Caco-2 (cell line): ENCODE measurements at regions not wholly inside any gene's neighbourhood (a gene's known extent, or its start where the extent isn't known, plus 50 kb on each side); places are given as distances from the start of the nearest gene placed in this dataset.
A peak's percentile ranks its signal among the peaks of the same experiment; 100 is the strongest.

Source experiments
- BruUV-seq: library from RNA; stranded (reverse); fragments of 400-500 nt; replicated peaks from 2 replicates; lab custom pipeline; 2021; lab: Mats Ljungman, UMichigan
- CTCF ChIA-PET: fragments of 300-600 bp; sonication (Branson Sonifier 250); formaldehyde crosslinking; loops from one replicate; lab custom pipeline; 2022; ENCODE audit warnings: antibody characterized with exemption; lab: Charles Lee
- POLR2A ChIA-PET: fragments of 300-600 bp; sonication (Branson Sonifier 250); formaldehyde crosslinking; loops from one replicate; lab custom pipeline; 2022; ENCODE audit warnings: antibody characterized with exemption; lab: Charles Lee
- DNase-seq, 2 experiments: peaks; one replicate each; pipeline versions ENCODE4 v3.0.0 to v3.0.0-alpha.2; 2020 to 2022
- H3K27me3 ChIP-seq: replicated peaks from 2 replicates; pipeline ENCODE4 v1.6.0; 2011; ENCODE audit warnings: low read length; ENCODE audit not compliant: control insufficient read depth, insufficient read depth
- H3K36me3 ChIP-seq: 2 replicates; pipeline ENCODE4 v1.5.1; 2011; ENCODE audit warnings: low read length; ENCODE audit not compliant: control insufficient read depth, insufficient read depth
- H3K4me1 ChIP-seq: fragments of 250-450 bp; sonication (Bioruptor Pico); 2 replicates; pipeline ENCODE4 v1.5.1; 2020; ENCODE audit warnings: mild to moderate bottlenecking
- H3K4me3 ChIP-seq: 2 replicates; pipeline ENCODE4 v1.5.1; 2011; ENCODE audit warnings: low read depth, mild to moderate bottlenecking, control low read depth, low read length
- H3K9me3 ChIP-seq: fragments of 250-450 bp; sonication (Bioruptor Pico); 2 replicates; pipeline ENCODE4 v1.5.1; 2020; ENCODE audit warnings: mild to moderate bottlenecking, moderate library complexity
- H3K27ac Mint-ChIP-seq: one replicate; pipeline ENCODE4 v1.8.0; 2022; ENCODE audit warnings: mixed read lengths; ENCODE audit not compliant: unreplicated experiment
- H3K27me3 Mint-ChIP-seq: one replicate; pipeline ENCODE4 v1.8.0; 2022; ENCODE audit warnings: mixed read lengths; ENCODE audit not compliant: insufficient read depth, unreplicated experiment
- H3K36me3 Mint-ChIP-seq: one replicate; pipeline ENCODE4 v1.8.0; 2022; ENCODE audit warnings: mild to moderate bottlenecking, mixed read lengths; ENCODE audit not compliant: insufficient read depth, unreplicated experiment
- H3K4me1 Mint-ChIP-seq: one replicate; pipeline ENCODE4 v1.8.0; 2022; ENCODE audit warnings: low read depth, mixed read lengths; ENCODE audit not compliant: unreplicated experiment
- H3K4me3 Mint-ChIP-seq: one replicate; pipeline ENCODE4 v1.8.0; 2022; ENCODE audit warnings: mild to moderate bottlenecking, moderate library complexity, mixed read lengths; ENCODE audit not compliant: unreplicated experiment
- H3K9me3 Mint-ChIP-seq: one replicate; pipeline ENCODE4 v1.8.0; 2022; ENCODE audit warnings: mixed read lengths; ENCODE audit not compliant: unreplicated experiment
- intact Hi-C: fragments of 100-400 bp; cut with micrococcal nuclease; formaldehyde crosslinking; loops from one replicate; pipeline ENCODE4 v1.10.0; 2022; ENCODE audit not compliant: unreplicated experiment
- TF ChIP-seq, protein P1 (sequence below), 2 experiments: fragments of 200-600 bp in 1 of 2; IDR thresholded peaks; 1 replicate in 1 of 2; 2 replicates in 1 of 2; pipeline versions ENCODE4 v1.5.1 to v1.8.0; 2011 to 2022; ENCODE audit warnings: antibody characterized with exemption in 1 of 2, control low read depth in 1 of 2, inconsistent platforms in 1 of 2, low read depth in 1 of 2, low read length in 1 of 2, mild to moderate bottlenecking in 1 of 2, moderate library complexity in 1 of 2; ENCODE audit not compliant: insufficient read depth in 1 of 2, severe bottlenecking in 1 of 2, unreplicated experiment in 1 of 2

DNA sequence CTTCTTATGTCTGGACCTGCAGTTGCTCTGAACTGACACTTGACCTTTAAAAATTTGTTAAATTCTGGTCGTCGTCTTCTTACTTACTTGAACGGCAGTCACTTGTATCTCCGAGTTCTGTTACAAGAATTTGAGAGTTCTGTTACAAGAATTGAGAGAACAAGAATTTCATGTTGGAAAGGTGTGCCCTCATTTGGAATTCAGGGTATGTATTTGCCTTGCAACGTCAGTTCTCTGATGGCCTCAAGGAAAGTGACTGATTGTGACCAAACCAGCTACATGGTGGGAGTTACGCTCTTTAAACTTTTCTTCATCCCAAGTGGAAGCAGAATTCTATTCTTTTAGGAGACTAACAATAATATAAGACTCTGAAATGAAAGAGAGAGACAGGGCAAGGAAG is 320.0 kb upstream of the TRIB2 start:
- no peaks in the 10 kb centered on the region for H3K27me3 ChIP-seq
- POLR2A ChIA-PET = no interaction called here
- no peak for DNase-seq
- no peak overlapping the region for H3K4me3 Mint-ChIP-seq
- H3K9me3 Mint-ChIP-seq = peaks cover 2% of the 10 kb centered on the region
- peak overlapping the region; percentile 1 for H3K27ac Mint-ChIP-seq
- H3K27me3 Mint-ChIP-seq = peaks cover 6% of the 10 kb centered on the region
- no peak overlapping the region for H3K4me3 ChIP-seq
- TF ChIP-seq, protein P1, sequence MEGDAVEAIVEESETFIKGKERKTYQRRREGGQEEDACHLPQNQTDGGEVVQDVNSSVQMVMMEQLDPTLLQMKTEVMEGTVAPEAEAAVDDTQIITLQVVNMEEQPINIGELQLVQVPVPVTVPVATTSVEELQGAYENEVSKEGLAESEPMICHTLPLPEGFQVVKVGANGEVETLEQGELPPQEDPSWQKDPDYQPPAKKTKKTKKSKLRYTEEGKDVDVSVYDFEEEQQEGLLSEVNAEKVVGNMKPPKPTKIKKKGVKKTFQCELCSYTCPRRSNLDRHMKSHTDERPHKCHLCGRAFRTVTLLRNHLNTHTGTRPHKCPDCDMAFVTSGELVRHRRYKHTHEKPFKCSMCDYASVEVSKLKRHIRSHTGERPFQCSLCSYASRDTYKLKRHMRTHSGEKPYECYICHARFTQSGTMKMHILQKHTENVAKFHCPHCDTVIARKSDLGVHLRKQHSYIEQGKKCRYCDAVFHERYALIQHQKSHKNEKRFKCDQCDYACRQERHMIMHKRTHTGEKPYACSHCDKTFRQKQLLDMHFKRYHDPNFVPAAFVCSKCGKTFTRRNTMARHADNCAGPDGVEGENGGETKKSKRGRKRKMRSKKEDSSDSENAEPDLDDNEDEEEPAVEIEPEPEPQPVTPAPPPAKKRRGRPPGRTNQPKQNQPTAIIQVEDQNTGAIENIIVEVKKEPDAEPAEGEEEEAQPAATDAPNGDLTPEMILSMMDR (IDR thresholded peaks at IDR 0.05; ENCODE audit: insufficient read depth in 1 of 2, low read depth in 1 of 2, low read length in 1 of 2, severe bottlenecking in 1 of 2, unreplicated experiment in 1 of 2) = no peak
- H3K36me3 Mint-ChIP-seq = no peaks in the 10 kb centered on the region
- intact Hi-C loops = no loop called here
- H3K36me3 ChIP-seq = no peaks in the 10 kb centered on the region
- CTCF ChIA-PET = no interaction called here
- H3K4me1 Mint-ChIP-seq = peaks cover 6% of the 10 kb centered on the region
- 0 out of 2 replicates have a peak, but pooled peaks cover 4% of the 10 kb centered on the region for H3K4me1 ChIP-seq
- no peaks in the 10 kb centered on the region for H3K9me3 ChIP-seq
- BruUV-seq = no TSS peak

DNA sequence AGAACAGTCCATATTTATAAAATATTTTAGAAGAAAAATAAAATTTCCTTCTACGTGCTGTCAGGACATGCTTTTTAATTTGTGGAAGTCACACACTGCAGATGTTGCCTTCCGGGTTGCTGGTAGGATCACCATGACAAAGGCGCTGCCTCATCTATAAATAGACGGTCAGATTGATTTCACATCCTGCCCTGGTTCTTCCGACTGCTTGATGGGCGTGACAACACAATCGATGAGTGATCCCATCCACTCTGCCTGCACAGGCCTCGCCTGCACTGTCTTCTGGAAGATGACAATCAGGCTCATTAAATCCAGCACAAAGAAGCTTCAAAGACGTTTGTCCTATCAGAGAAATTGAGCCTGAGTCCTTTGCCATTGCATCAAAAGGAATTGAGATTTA is 318.9 kb upstream of the TRIB2 start:
- ChIA-PET POLR2A (no interaction called here), CTCF (no interaction called here)
- Histone ChIP-seq H3K9me3 (peaks cover 5% of the 10 kb centered on the region; the same call in 1 of the 2 replicates), H3K4me1 (0 out of 2 replicates have a peak, but pooled peaks cover 4% of the 10 kb centered on the region), H3K4me3 (no peak overlapping the region), H3K36me3 (no peaks in the 10 kb centered on the region), H3K27me3 (no peaks in the 10 kb centered on the region)
- TF ChIP-seq, protein P1 (IDR thresholded peaks at IDR 0.05; ENCODE audit: insufficient read depth in 1 of 2, low read depth in 1 of 2, low read length in 1 of 2, severe bottlenecking in 1 of 2, unreplicated experiment in 1 of 2) = no peak
- peaks cover 9% of the 10 kb centered on the region for H3K9me3 Mint-ChIP-seq
- DNase-seq = no peak
- no peaks in the 10 kb centered on the region for H3K36me3 Mint-ChIP-seq
- intact Hi-C loops = no loop called here
- H3K27ac Mint-ChIP-seq = no peak overlapping the region
- no TSS peak for BruUV-seq
- H3K27me3 Mint-ChIP-seq = peaks cover 6% of the 10 kb centered on the region
- peaks cover 6% of the 10 kb centered on the region for H3K4me1 Mint-ChIP-seq
- H3K4me3 Mint-ChIP-seq = no peak overlapping the region

DNA sequence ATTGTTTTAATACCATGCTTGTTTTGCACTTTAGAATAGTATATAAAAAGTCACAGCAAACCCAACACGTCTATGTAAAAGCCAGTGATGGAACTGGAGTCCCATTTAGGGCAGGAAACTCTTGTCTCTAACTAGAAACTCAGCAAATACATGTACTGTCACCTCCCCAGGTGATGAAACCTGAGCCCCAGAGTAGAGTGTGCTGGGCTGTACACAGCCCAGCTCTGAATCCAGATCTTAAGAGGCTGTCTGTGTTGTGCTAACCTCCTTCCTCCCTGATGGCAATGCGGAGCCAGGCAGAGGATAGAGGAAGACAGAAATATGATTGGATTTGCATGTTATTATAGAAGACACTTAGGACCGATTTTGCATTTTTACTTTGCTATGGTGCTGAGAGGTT is 317.5 kb upstream of the TRIB2 start:
- Mint-ChIP-seq H3K9me3 (peaks cover 23% of the 10 kb centered on the region), H3K4me1 (peaks cover 6% of the 10 kb centered on the region), H3K27ac (no peak overlapping the region), H3K4me3 (no peak overlapping the region), H3K27me3 (peaks cover 6% of the 10 kb centered on the region), H3K36me3 (no peaks in the 10 kb centered on the region)
- Histone ChIP-seq H3K4me1 (0 out of 2 replicates have a peak, but pooled peaks cover 4% of the 10 kb centered on the region), H3K27me3 (no peaks in the 10 kb centered on the region), H3K4me3 (no peak overlapping the region), H3K9me3 (peaks cover 10% of the 10 kb centered on the region; the same call in 1 of the 2 replicates), H3K36me3 (no peaks in the 10 kb centered on the region)
- intact Hi-C loops = no loop called here
- no peak for DNase-seq
- no TSS peak for BruUV-seq
- TF ChIP-seq, protein P1 (IDR thresholded peaks at IDR 0.05; ENCODE audit: insufficient read depth in 1 of 2, low read depth in 1 of 2, low read length in 1 of 2, severe bottlenecking in 1 of 2, unreplicated experiment in 1 of 2) = no peak
- ChIA-PET CTCF (no interaction called here), POLR2A (no interaction called here)
